HL-60 (cell line): ENCODE measurements at regions not wholly inside any gene's neighbourhood (a gene's known extent, or its start where the extent isn't known, plus 50 kb on each side); places are given as distances from the start of the nearest gene placed in this dataset.

ENCODE experiments used
- DNase-seq, 2 experiments: peaks; one replicate each; pipeline ENCODE4 v3.0.0-alpha.2; 2010 to 2020; ENCODE audit warnings: low read depth in 1 of 2, low spot score in 1 of 2
- H3K27ac ChIP-seq: fragments of 250-450 bp; sonication (Bioruptor Pico); replicated peaks from 2 replicates; pipeline ENCODE4 v1.5.1; 2020; ENCODE audit warnings: mild to moderate bottlenecking, moderate library complexity
- H3K27me3 ChIP-seq: fragments of 250-450 bp; sonication (Bioruptor Pico); 2 replicates; pipeline ENCODE4 v1.5.1; 2021; ENCODE audit warnings: mild to moderate bottlenecking, moderate library complexity; ENCODE audit not compliant: insufficient read depth, poor library complexity, severe bottlenecking
- H3K4me3 ChIP-seq: replicated peaks from 2 replicates; pipeline ENCODE4 v1.5.1; 2011; ENCODE audit warnings: mild to moderate bottlenecking, control low read depth, low read length; ENCODE audit not compliant: insufficient read depth
- GABPA ChIP-seq: IDR thresholded peaks from 2 replicates; pipeline ENCODE4 v1.6.1; 2012; ENCODE audit warnings: low read depth
- POLR2AphosphoS5 ChIP-seq: IDR thresholded peaks from 2 replicates; pipeline ENCODE4 v1.6.1; 2012; ENCODE audit warnings: low read depth
- SPI1 ChIP-seq: IDR thresholded peaks from 2 replicates; pipeline ENCODE4 v1.6.1; 2012; ENCODE audit warnings: low read depth, mild to moderate bottlenecking, borderline replicate concordance
- TF ChIP-seq, protein P1 (sequence below): IDR thresholded peaks from one replicate; pipeline ENCODE4 v1.5.1; 2011; ENCODE audit warnings: low read length, control low read depth, inconsistent platforms; ENCODE audit not compliant: insufficient read depth
- TF ChIP-seq, protein P2 (sequence below): IDR thresholded peaks from 2 replicates; pipeline ENCODE4 v1.6.1; 2012; ENCODE audit warnings: low read depth; ENCODE audit not compliant: insufficient replicate concordance

DNA sequence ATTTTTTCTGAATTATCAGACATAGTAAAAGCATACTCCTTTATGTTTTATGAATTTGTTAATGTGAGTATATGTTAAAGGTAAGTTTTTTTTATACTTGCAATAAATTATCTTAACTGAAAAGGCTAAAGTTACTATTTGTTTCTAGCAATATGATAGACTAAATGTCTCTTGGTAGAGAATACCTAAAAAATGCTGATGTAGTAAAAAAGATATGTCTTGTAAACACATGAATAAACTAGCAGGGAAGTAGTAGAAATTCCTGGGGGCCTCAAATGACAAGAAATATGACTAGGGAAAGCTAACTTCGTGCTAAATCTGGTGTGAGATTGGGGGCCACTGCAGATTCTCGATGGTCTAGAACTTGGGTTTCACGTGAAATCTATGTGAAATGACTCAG is 188.1 kb upstream of the CACNA1E start:
- no peak for DNase-seq
- no peak overlapping the region for H3K27ac ChIP-seq
- no peak overlapping the region for H3K4me3 ChIP-seq
- TF ChIP-seq POLR2AphosphoS5 (no peak), SPI1 (no peak), GABPA (no peak)
- TF ChIP-seq, protein P1, sequence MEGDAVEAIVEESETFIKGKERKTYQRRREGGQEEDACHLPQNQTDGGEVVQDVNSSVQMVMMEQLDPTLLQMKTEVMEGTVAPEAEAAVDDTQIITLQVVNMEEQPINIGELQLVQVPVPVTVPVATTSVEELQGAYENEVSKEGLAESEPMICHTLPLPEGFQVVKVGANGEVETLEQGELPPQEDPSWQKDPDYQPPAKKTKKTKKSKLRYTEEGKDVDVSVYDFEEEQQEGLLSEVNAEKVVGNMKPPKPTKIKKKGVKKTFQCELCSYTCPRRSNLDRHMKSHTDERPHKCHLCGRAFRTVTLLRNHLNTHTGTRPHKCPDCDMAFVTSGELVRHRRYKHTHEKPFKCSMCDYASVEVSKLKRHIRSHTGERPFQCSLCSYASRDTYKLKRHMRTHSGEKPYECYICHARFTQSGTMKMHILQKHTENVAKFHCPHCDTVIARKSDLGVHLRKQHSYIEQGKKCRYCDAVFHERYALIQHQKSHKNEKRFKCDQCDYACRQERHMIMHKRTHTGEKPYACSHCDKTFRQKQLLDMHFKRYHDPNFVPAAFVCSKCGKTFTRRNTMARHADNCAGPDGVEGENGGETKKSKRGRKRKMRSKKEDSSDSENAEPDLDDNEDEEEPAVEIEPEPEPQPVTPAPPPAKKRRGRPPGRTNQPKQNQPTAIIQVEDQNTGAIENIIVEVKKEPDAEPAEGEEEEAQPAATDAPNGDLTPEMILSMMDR, result no peak
- TF ChIP-seq, protein P2, sequence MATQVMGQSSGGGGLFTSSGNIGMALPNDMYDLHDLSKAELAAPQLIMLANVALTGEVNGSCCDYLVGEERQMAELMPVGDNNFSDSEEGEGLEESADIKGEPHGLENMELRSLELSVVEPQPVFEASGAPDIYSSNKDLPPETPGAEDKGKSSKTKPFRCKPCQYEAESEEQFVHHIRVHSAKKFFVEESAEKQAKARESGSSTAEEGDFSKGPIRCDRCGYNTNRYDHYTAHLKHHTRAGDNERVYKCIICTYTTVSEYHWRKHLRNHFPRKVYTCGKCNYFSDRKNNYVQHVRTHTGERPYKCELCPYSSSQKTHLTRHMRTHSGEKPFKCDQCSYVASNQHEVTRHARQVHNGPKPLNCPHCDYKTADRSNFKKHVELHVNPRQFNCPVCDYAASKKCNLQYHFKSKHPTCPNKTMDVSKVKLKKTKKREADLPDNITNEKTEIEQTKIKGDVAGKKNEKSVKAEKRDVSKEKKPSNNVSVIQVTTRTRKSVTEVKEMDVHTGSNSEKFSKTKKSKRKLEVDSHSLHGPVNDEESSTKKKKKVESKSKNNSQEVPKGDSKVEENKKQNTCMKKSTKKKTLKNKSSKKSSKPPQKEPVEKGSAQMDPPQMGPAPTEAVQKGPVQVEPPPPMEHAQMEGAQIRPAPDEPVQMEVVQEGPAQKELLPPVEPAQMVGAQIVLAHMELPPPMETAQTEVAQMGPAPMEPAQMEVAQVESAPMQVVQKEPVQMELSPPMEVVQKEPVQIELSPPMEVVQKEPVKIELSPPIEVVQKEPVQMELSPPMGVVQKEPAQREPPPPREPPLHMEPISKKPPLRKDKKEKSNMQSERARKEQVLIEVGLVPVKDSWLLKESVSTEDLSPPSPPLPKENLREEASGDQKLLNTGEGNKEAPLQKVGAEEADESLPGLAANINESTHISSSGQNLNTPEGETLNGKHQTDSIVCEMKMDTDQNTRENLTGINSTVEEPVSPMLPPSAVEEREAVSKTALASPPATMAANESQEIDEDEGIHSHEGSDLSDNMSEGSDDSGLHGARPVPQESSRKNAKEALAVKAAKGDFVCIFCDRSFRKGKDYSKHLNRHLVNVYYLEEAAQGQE, result no peak
- H3K27me3 ChIP-seq, result no peaks in the 10 kb centered on the region

DNA sequence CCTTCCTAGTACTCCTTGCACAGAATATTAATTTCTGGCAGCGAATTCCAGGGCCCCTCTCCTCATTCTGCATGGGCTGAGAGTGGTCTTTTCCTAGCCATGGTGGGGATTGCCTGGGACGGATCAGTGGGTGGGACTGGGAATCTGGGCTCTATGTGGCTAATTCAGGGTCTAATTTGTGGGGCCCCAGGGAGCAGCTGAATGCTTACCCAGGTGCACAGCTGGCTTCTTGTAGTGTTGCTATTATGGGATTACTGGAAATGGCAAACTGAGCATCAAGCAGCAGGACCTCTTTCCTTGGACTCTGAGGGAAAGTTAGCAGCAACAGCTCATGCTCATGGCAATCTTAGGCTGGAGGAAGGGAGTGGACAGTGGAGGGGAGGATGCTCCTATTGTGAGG is 187.1 kb upstream of the CACNA1E start:
- TF ChIP-seq, protein P1, result no peak
- TF ChIP-seq GABPA, result no peak
- TF ChIP-seq, protein P2, result no peak
- TF ChIP-seq POLR2AphosphoS5, result no peak
- TF ChIP-seq SPI1, result no peak
- Histone ChIP-seq H3K27ac (no peak overlapping the region), H3K27me3 (no peaks in the 10 kb centered on the region), H3K4me3 (no peak overlapping the region)
- DNase-seq, result no peak

DNA sequence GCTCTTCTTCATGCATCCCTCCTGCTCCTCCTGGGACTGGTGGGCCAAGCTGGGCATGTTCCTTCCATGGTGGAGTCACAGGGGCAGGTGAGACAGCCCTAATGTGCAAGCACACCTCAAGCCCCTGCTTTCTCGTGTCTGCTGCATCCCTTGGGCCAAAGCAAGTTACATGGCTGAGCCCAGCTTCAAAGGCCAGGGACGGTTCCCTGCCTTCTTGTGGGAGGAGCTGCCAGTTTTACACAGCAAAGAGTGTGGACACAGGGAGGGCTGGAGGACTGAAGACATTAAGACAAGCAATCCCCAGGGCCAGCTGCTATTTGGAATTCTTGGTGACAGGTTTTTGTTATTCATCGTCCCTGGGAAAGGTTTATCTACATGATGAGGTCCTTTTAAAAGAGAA is 175.2 kb upstream of the CACNA1E start:
- no peak overlapping the region for H3K27ac ChIP-seq
- peaks cover under 1% of the 10 kb centered on the region for H3K27me3 ChIP-seq
- no peak for DNase-seq
- no peak overlapping the region for H3K4me3 ChIP-seq
- TF ChIP-seq SPI1 (0 out of 2 replicates have a peak, but pooled peaks have one; percentile 16), GABPA (no peak), POLR2AphosphoS5 (no peak)
- TF ChIP-seq, protein P1, result no peak
- TF ChIP-seq, protein P2, result no peak
